IMR-90 (cell line): ENCODE measurements at regions not wholly inside any gene's neighbourhood (a gene's known extent, or its start where the extent isn't known, plus 50 kb on each side); places are given as distances from the start of the nearest gene placed in this dataset.
A peak's percentile ranks its signal among the peaks of the same experiment; 100 is the strongest.

ENCODE experiments used
- ATAC-seq: fragments of 200-7000 bp; cut with Tn5 transposase; 2 replicates; pipeline ENCODE4 v1.9.1; 2020; ENCODE audit warnings: low read depth, mild to moderate bottlenecking, moderate library complexity
- BruUV-seq: library from RNA; stranded (reverse); fragments of 400-500 nt; replicated peaks from 2 replicates; lab custom pipeline; 2021; lab: Mats Ljungman, UMichigan
- CTCF ChIA-PET: fragments of 300-600 bp; formaldehyde crosslinking; extraction: SDS; loops from one replicate; lab custom pipeline; 2021; ENCODE audit warnings: antibody characterized with exemption; lab: Yijun Ruan, JAX
- POLR2A ChIA-PET: fragments of 300-600 bp; sonication (Branson Sonifier 250); formaldehyde crosslinking; loops from one replicate; lab custom pipeline; 2022; ENCODE audit warnings: antibody characterized with exemption; ENCODE audit not compliant: unreplicated experiment; lab: Charles Lee
- DNase-seq: peaks from one replicate; pipeline ENCODE4 v3.0.0; 2013
- H2AFZ ChIP-seq: replicated peaks from 2 replicates; pipeline ENCODE3; 2013; ENCODE audit warnings: low read length, mild to moderate bottlenecking; ENCODE audit not compliant: poor library complexity
- H2AK5ac ChIP-seq: 2 replicates; pipeline ENCODE4 v1.6.1; 2013; ENCODE audit warnings: low read depth, low read length, inconsistent platforms
- H2AK9ac ChIP-seq: replicated peaks from 2 replicates; pipeline ENCODE3; 2013; ENCODE audit warnings: mild to moderate bottlenecking, low read depth, low read length, moderate library complexity; ENCODE audit not compliant: poor library complexity
- H2BK120ac ChIP-seq: 2 replicates; pipeline ENCODE4 v1.6.1; 2013; ENCODE audit warnings: low read depth, low read length, inconsistent platforms
- H2BK15ac ChIP-seq: 3 replicates; pipeline ENCODE4 v1.6.1; 2013; ENCODE audit warnings: low read depth, low read length, inconsistent platforms
- H2BK20ac ChIP-seq: 2 replicates; pipeline ENCODE4 v1.6.1; 2013; ENCODE audit warnings: low read depth, mild to moderate bottlenecking, inconsistent platforms, low read length, moderate library complexity
- H2BK5ac ChIP-seq: 2 replicates; pipeline ENCODE4 v1.6.1; 2013; ENCODE audit warnings: mild to moderate bottlenecking, low read depth, low read length, inconsistent platforms; ENCODE audit not compliant: poor library complexity, severe bottlenecking
- H3K14ac ChIP-seq: replicated peaks from 2 replicates; pipeline ENCODE4 v1.6.1; 2013; ENCODE audit warnings: low read depth, low read length, inconsistent platforms
- H3K18ac ChIP-seq: 2 replicates; pipeline ENCODE4 v1.6.1; 2013; ENCODE audit warnings: low read depth, low read length, control low read depth
- H3K23ac ChIP-seq: 2 replicates; pipeline ENCODE4 v1.6.1; 2013; ENCODE audit warnings: low read depth, low read length, inconsistent platforms
- H3K27ac ChIP-seq: 2 replicates; pipeline ENCODE4 v1.5.1; 2013; ENCODE audit warnings: mild to moderate bottlenecking, control low read depth, low read length; ENCODE audit not compliant: insufficient read depth
- H3K27me3 ChIP-seq: 2 replicates; pipeline ENCODE4 v1.6.1; 2013; ENCODE audit warnings: low read length; ENCODE audit not compliant: control insufficient read depth, insufficient read depth
- H3K36me3 ChIP-seq: 2 replicates; pipeline ENCODE4 v1.6.1; 2013; ENCODE audit warnings: low read length, mixed read lengths; ENCODE audit not compliant: control insufficient read depth, insufficient read depth
- H3K4ac ChIP-seq: 2 replicates; pipeline ENCODE4 v1.6.1; 2013; ENCODE audit warnings: low read depth, low read length, inconsistent platforms
- H3K4me1 ChIP-seq: 2 replicates; pipeline ENCODE4 v1.6.1; 2013; ENCODE audit warnings: low read length, mixed read lengths; ENCODE audit not compliant: control insufficient read depth, insufficient read depth
- H3K4me2 ChIP-seq: 2 replicates; pipeline ENCODE4 v1.6.1; 2013; ENCODE audit warnings: low read depth, mild to moderate bottlenecking, control low read depth, low read length, moderate library complexity
- H3K4me3 ChIP-seq: 2 replicates; pipeline ENCODE4 v1.5.1; 2013; ENCODE audit warnings: low read depth, mild to moderate bottlenecking, control low read depth, low read length, moderate library complexity; ENCODE audit not compliant: insufficient read depth
- H3K56ac ChIP-seq: 2 replicates; pipeline ENCODE4 v1.6.1; 2013; ENCODE audit warnings: low read length, inconsistent platforms; ENCODE audit not compliant: insufficient read depth; ENCODE audit errors: extremely low read depth
- H3K79me1 ChIP-seq, 2 experiments: 2 replicates each; pipeline ENCODE4 v1.6.1; 2013; ENCODE audit warnings: low read length in 2 of 2, inconsistent platforms in 1 of 2, low read depth in 1 of 2
- H3K9ac ChIP-seq: 2 replicates; pipeline ENCODE4 v1.6.1; 2013; ENCODE audit warnings: low read depth, low read length, control low read depth
- H3K9me1 ChIP-seq: 2 replicates; pipeline ENCODE4 v1.6.1; 2013; ENCODE audit warnings: low read length, inconsistent platforms; ENCODE audit not compliant: insufficient read depth
- H3K9me3 ChIP-seq: 2 replicates; pipeline ENCODE4 v1.6.1; 2013; ENCODE audit warnings: low read length; ENCODE audit not compliant: control insufficient read depth, insufficient read depth
- H4K20me1 ChIP-seq: 2 replicates; pipeline ENCODE4 v1.6.1; 2013; ENCODE audit warnings: low read length, inconsistent platforms; ENCODE audit not compliant: insufficient read depth
- H4K5ac ChIP-seq: 2 replicates; pipeline ENCODE4 v1.6.1; 2013; ENCODE audit warnings: mild to moderate bottlenecking, low read depth, low read length, control low read depth
- H4K8ac ChIP-seq, 2 experiments: 2 replicates each; pipeline ENCODE4 v1.6.1; 2013; ENCODE audit warnings: low read depth in 2 of 2, low read length in 2 of 2, control low read depth in 1 of 2, inconsistent platforms in 1 of 2
- H4K91ac ChIP-seq: 2 replicates; pipeline ENCODE4 v1.6.1; 2013; ENCODE audit warnings: low read depth, low read length, inconsistent platforms; ENCODE audit not compliant: insufficient read depth
- CEBPB ChIP-seq: IDR thresholded peaks from 2 replicates; pipeline ENCODE4 v1.6.1; 2012; ENCODE audit warnings: low read depth, low read length, improper control_type of control experiment
- MAFK ChIP-seq: IDR thresholded peaks from 2 replicates; pipeline ENCODE4 v1.6.1; 2012; ENCODE audit warnings: low read depth, low read length, improper control_type of control experiment
- WGBS, 2 experiments: methylation state at CpG; one replicate each; pipeline versions ENCODE4 v1.1.5 to v1.1.7; 2013; ENCODE audit warnings: missing lambda C conversion rate in 2 of 2; ENCODE audit not compliant: insufficient read length in 1 of 2; ENCODE audit errors: extremely low coverage in 2 of 2; 5-methylcytosine and 5-hydroxymethylcytosine counted together
- dilution Hi-C: fragments of 300-500 bp; cut with HindIII; formaldehyde crosslinking; loops from one replicate; pipeline ENCODE4 v1.14.3; 2018; ENCODE audit warnings: low sequenced_read_pairs; ENCODE audit not compliant: unreplicated experiment
- in situ Hi-C: fragments of 300-500 bp; cut with MboI; formaldehyde crosslinking; loops from 3 replicates; pipeline ENCODE4 v1.14.3; 2019; ENCODE audit warnings: low sequenced_read_pairs, inconsistent platforms, mixed read lengths
- intact Hi-C: fragments of 100-400 bp; cut with micrococcal nuclease; formaldehyde crosslinking; loops from 2 replicates; pipeline ENCODE4 v1.10.0; 2022

GRCh38 chr7:106604971-106605370 is 56.0 kb downstream of the CCDC71L start:
- Histone ChIP-seq H2BK20ac (no peak overlapping the region), H3K4me1 (peaks cover 10% of the 10 kb centered on the region), H3K9me1 (peaks cover 10% of the 10 kb centered on the region; the same call in 1 of the 2 replicates), H3K18ac (no peak overlapping the region), H3K79me1 (peaks cover 0 to 8% of the 10 kb centered on the region in 2 experiments; a peak in 2 of 4 replicates), H3K27me3 (no peaks in the 10 kb centered on the region), H3K9me3 (no peaks in the 10 kb centered on the region), H2BK15ac (no peak overlapping the region), H4K8ac (no peak overlapping the region), H3K9ac (no peak overlapping the region), H2BK5ac (no peak overlapping the region), H3K56ac (no peak overlapping the region), H4K91ac (no peak overlapping the region), H3K4ac (no peak overlapping the region), H3K14ac (no peak overlapping the region), H3K36me3 (no peaks in the 10 kb centered on the region), H2AFZ (no peak overlapping the region), H3K4me2 (no peak overlapping the region), H3K23ac (no peak overlapping the region), H4K5ac (no peak overlapping the region), H3K27ac (no peak overlapping the region), H3K4me3 (no peak overlapping the region), H4K20me1 (no peaks in the 10 kb centered on the region), H2AK9ac (no peak overlapping the region), H2AK5ac (no peak overlapping the region), H2BK120ac (no peak overlapping the region)
- intact Hi-C loops: no loop called here
- DNase-seq (no peak), ATAC-seq (no peak)
- in situ Hi-C loops: no loop called here
- no CpG with 5 or more reads among the region's 3 CpGs for WGBS, 2 experiments
- TF ChIP-seq MAFK (peak; percentile 88), CEBPB (no peak)
- BruUV-seq: no TSS peak
- dilution Hi-C loops: no loop called here
- ChIA-PET CTCF (no interaction called here), POLR2A (no interaction called here)
